Karpas-422 (cell line): ENCODE measurements at regions not wholly inside any gene's neighbourhood (a gene's known extent, or its start where the extent isn't known, plus 50 kb on each side); places are given as distances from the start of the nearest gene placed in this dataset.

Experiments
- DNase-seq: peaks from one replicate; pipeline ENCODE4 v3.0.0-alpha.2; 2015
- H2AFZ ChIP-seq: fragments of 200-600 bp; sonication (generic); 2 replicates; pipeline ENCODE4 v1.6.1; 2014; ENCODE audit warnings: antibody characterized with exemption, low read length, mixed read lengths
- H3K27ac ChIP-seq: fragments of 200-600 bp; sonication (generic); 2 replicates; pipeline ENCODE4 v1.5.1; 2014; ENCODE audit warnings: mild to moderate bottlenecking, low read length, moderate library complexity
- H3K27me3 ChIP-seq: fragments of 200-600 bp; sonication (generic); 2 replicates; pipeline ENCODE4 v1.6.1; 2014; ENCODE audit warnings: low read length, mixed read lengths
- H3K36me3 ChIP-seq: fragments of 200-600 bp; sonication (generic); 2 replicates; pipeline ENCODE4 v1.6.1; 2014; ENCODE audit warnings: low read length, mixed read lengths; ENCODE audit not compliant: insufficient read depth
- H3K4me1 ChIP-seq: fragments of 200-600 bp; sonication (generic); 2 replicates; pipeline ENCODE4 v1.6.1; 2014; ENCODE audit warnings: mild to moderate bottlenecking, low read length, mixed read lengths
- H3K4me2 ChIP-seq: fragments of 200-600 bp; sonication (generic); 2 replicates; pipeline ENCODE4 v1.6.1; 2014; ENCODE audit warnings: low read length, low read depth, mild to moderate bottlenecking; ENCODE audit not compliant: poor library complexity, severe bottlenecking
- H3K4me3 ChIP-seq: fragments of 200-600 bp; sonication (generic); 2 replicates; pipeline ENCODE4 v1.5.1; 2014; ENCODE audit warnings: mild to moderate bottlenecking, antibody characterized with exemption, low read length, mixed read lengths
- H3K79me2 ChIP-seq: fragments of 200-600 bp; sonication (generic); 2 replicates; pipeline ENCODE4 v1.6.1; 2014; ENCODE audit warnings: mild to moderate bottlenecking, low read length, mixed read lengths
- H3K9ac ChIP-seq: fragments of 200-600 bp; sonication (generic); 2 replicates; pipeline ENCODE4 v1.6.0; 2014; ENCODE audit warnings: low read length
- H3K9me2 ChIP-seq: fragments of 200-600 bp; sonication (generic), shearing (Covaris generic); replicated peaks from 2 replicates; pipeline ENCODE4 v1.6.0; 2014; ENCODE audit warnings: mild to moderate bottlenecking, low read length, moderate library complexity; ENCODE audit not compliant: insufficient read depth
- H3K9me3 ChIP-seq: fragments of 300-700, 200-600 bp; sonication (generic); 2 replicates; pipeline ENCODE4 v1.6.1; 2014; ENCODE audit warnings: low read length, mixed read lengths
- H4K20me1 ChIP-seq: fragments of 200-600 bp; sonication (generic); 2 replicates; pipeline ENCODE4 v1.6.1; 2014; ENCODE audit warnings: mild to moderate bottlenecking, antibody characterized with exemption, low read length, low read depth; ENCODE audit not compliant: insufficient read depth

DNA sequence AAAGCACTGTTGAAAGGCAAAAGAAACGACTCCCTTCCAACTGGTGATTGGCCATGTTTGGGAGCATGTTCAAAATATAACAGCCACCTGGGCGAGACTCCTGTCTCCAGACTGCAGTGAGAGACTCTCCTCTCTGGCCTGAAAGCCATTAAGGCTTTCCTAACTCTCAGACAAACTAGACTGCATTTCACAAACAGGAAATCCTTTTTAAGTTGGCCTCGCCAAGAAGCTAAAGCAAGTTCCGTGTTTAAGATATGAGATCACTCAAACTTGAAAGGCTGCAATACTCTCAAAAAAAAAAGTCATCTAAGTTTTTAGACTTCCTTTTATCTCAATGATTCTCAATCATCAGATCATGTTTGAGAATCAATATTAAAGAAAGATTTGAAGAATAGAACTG, 117.0 kb downstream of the TFAP2A start:
- Histone ChIP-seq H3K4me2 (no peak overlapping the region), H3K79me2 (no peaks in the 10 kb centered on the region), H3K9me2 (no peaks in the 10 kb centered on the region), H3K9ac (no peak overlapping the region), H3K4me1 (no peaks in the 10 kb centered on the region), H3K27me3 (no peaks in the 10 kb centered on the region), H3K9me3 (no peaks in the 10 kb centered on the region), H3K36me3 (no peaks in the 10 kb centered on the region), H4K20me1 (no peaks in the 10 kb centered on the region), H3K27ac (no peak overlapping the region), H2AFZ (no peak overlapping the region), H3K4me3 (no peak overlapping the region)
- DNase-seq: no peak

DNA sequence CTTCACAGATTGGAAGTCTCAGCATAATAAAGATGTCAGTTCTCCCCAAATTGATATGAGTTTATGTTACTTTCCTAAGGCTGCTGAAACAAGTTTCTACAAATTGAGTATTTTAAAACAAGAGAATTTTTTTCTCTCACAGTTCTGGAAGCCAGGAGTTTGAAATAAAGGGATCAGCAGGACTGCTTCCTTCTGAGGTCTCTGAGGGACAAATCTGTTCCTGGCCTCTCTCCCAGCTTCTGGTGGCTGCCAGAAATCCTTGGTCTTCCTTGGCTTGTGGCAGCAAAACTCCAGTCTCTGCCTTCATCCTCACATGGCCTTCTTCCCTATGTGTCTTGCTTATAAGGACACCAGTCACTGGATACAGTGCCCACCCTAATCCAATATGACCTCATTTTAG, 136.1 kb downstream of the TFAP2A start:
- Histone ChIP-seq H3K36me3 (no peaks in the 10 kb centered on the region), H3K9me3 (no peaks in the 10 kb centered on the region), H3K79me2 (no peaks in the 10 kb centered on the region), H3K4me1 (no peaks in the 10 kb centered on the region), H3K27ac (no peak overlapping the region), H3K4me2 (no peak overlapping the region), H2AFZ (no peak overlapping the region), H3K9me2 (no peaks in the 10 kb centered on the region), H4K20me1 (no peaks in the 10 kb centered on the region), H3K4me3 (no peak overlapping the region), H3K27me3 (no peaks in the 10 kb centered on the region), H3K9ac (no peak overlapping the region)
- no peak for DNase-seq

DNA sequence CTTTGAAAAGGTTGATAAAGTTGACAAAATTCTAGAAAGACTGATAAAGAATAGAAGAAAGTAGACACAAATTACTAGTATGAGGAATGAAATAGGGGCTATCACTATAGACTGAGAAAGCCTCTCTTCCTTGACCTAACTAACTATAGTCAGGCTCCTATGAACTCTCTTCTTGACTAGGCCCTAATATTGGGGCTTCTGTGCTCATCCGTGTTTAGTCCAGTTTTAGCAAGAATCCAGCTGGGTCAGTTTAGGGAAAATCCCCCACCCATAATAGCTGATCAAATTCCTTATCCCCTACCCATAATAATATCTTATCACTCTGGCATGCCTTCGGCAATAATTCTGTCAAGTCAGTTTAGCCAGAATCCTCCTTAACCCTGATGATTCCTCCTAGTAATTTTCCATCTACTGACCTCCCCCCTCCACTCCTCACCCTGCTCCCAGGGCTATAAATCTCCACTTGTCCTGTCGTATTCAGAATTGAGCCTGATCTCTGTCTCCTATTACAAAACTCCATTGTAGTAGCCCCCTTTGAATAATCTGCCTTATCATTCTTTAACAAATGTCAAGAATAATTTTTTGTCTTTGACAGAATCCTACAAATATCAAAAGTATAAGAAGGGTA, 138.1 kb downstream of the TFAP2A start:
- Histone ChIP-seq H2AFZ (no peak overlapping the region), H3K4me3 (no peak overlapping the region)

DNA sequence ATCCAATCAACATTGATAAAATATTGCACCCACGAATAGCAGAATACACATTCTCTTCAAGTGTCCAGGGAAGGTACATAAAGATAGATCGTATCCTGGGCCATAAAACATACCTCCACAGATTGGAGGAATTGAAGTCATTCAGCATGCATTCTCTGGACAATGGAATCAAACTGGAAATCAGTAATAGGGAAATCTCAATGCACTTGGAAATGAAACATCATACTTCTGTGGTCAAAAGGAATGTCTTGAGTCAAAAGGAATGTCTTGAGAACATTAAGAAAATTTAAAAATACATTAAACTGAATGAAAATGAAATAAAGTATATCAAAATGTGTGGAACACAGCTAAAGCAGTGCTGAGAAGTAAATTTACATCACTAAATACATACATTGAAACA, 138.8 kb downstream of the TFAP2A start:
- H3K9ac ChIP-seq: no peak overlapping the region
- no peak overlapping the region for H3K4me3 ChIP-seq

More for the DNA sequence above, 138.1 kb downstream of the TFAP2A start:
- no peak for DNase-seq
- Histone ChIP-seq H4K20me1 (no peaks in the 10 kb centered on the region), H3K79me2 (no peaks in the 10 kb centered on the region), H3K36me3 (no peaks in the 10 kb centered on the region), H3K4me2 (no peak overlapping the region), H3K9ac (no peak overlapping the region), H3K27ac (no peak overlapping the region), H3K4me1 (no peaks in the 10 kb centered on the region), H3K9me2 (no peaks in the 10 kb centered on the region), H3K27me3 (no peaks in the 10 kb centered on the region), H3K9me3 (no peaks in the 10 kb centered on the region)

DNA sequence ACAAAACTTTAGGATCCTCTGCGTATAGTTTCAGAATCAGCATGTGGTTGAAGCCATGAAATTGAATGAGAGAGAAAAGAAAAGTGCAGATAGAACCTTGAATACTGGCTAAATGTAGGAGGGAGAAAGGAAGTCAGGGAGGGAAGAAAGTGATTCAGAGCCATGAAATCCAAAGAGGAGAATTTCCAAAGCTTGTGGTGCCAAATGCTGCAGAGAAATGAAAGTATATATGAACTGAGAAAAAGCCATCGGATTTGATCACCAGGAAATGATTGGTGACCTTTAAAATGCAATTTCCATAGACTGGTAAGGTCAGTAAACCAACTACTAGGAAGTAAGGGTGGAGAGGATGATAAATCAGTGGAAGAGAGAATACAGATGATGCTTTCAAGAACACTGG, 142.3 kb downstream of the TFAP2A start:
- Histone ChIP-seq H3K27ac (no peak overlapping the region), H3K9me3 (no peaks in the 10 kb centered on the region), H3K79me2 (no peaks in the 10 kb centered on the region), H2AFZ (no peak overlapping the region), H3K27me3 (no peaks in the 10 kb centered on the region), H4K20me1 (no peaks in the 10 kb centered on the region), H3K4me2 (no peak overlapping the region), H3K9me2 (no peaks in the 10 kb centered on the region), H3K4me3 (no peak overlapping the region), H3K4me1 (no peaks in the 10 kb centered on the region), H3K36me3 (no peaks in the 10 kb centered on the region), H3K9ac (no peak overlapping the region)
- DNase-seq: no peak

More for the DNA sequence above, 138.8 kb downstream of the TFAP2A start:
- Histone ChIP-seq H3K4me1 (no peaks in the 10 kb centered on the region), H3K79me2 (no peaks in the 10 kb centered on the region), H2AFZ (no peak overlapping the region), H3K4me2 (no peak overlapping the region), H3K27ac (no peak overlapping the region), H4K20me1 (no peaks in the 10 kb centered on the region), H3K9me3 (no peaks in the 10 kb centered on the region), H3K9me2 (no peaks in the 10 kb centered on the region), H3K36me3 (no peaks in the 10 kb centered on the region), H3K27me3 (no peaks in the 10 kb centered on the region)
- DNase-seq: no peak

DNA sequence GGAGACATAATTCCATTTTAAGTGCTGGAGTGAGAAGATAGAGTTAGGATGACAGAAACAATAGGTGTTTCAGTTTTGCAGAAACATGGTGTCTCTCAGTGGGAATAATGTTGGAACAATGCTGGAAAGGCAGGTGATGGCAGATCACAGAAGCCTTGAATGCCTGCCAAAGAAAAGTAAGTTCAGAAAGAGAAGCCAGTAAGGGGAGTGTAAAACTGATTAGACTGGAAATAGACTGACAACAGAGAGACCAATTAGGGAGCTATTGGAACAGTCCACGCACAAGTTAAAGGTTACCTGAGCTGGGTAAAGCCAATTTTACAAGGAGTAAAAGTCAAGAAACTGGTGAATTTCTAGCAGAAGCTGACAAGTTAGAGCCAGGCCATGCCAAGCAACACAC, 142.9 kb downstream of the TFAP2A start:
- Histone ChIP-seq H3K9me3 (no peaks in the 10 kb centered on the region), H3K27ac (no peak overlapping the region), H3K4me2 (no peak overlapping the region), H3K27me3 (no peaks in the 10 kb centered on the region), H3K9me2 (no peaks in the 10 kb centered on the region), H3K4me3 (no peak overlapping the region), H3K4me1 (no peaks in the 10 kb centered on the region), H3K79me2 (no peaks in the 10 kb centered on the region), H3K36me3 (no peaks in the 10 kb centered on the region), H2AFZ (no peak overlapping the region), H4K20me1 (no peaks in the 10 kb centered on the region), H3K9ac (no peak overlapping the region)
- no peak for DNase-seq

DNA sequence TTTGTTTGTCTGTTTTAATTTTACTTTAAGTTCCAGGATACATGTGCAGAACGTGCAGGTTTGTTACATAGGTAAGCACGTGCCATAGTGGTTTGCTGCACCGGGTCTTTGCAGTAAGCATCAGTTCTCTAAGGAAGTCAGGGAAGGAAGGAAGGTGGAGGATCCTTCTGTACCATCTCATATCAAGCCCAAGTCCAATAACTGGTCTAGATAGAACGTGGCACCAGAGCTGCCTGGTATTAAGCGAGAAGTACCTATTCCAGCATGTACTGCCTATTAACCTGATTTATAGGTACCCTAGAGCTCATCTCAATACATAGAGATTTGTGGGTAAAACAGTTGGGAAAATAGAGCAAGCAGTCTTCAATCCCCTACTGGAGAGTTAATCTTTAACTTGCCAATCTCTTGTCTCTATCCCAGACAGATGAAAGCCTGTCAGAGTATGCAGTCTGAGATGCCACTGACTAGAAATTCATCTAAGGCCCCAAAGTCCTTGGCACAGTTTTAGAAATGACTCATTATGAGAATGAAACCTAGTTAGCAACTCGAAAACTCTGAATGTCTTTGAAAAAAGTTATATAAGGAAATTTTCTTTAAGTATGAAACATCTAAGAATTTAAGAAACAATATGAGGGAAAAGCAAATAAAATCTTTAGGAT, 144.9 kb downstream of the TFAP2A start:
- H3K4me1 ChIP-seq: no peaks in the 10 kb centered on the region
- H3K9me2 ChIP-seq: no peaks in the 10 kb centered on the region
- no peak overlapping the region for H3K4me3 ChIP-seq
- H3K27me3 ChIP-seq: no peaks in the 10 kb centered on the region
- H3K27ac ChIP-seq: no peak overlapping the region
- no peaks in the 10 kb centered on the region for H3K36me3 ChIP-seq
- H3K9me3 ChIP-seq: no peaks in the 10 kb centered on the region
- no peak overlapping the region for H2AFZ ChIP-seq
- no peak for DNase-seq
- H3K79me2 ChIP-seq: no peaks in the 10 kb centered on the region
- no peaks in the 10 kb centered on the region for H4K20me1 ChIP-seq
- no peak overlapping the region for H3K9ac ChIP-seq
- no peak overlapping the region for H3K4me2 ChIP-seq

DNA sequence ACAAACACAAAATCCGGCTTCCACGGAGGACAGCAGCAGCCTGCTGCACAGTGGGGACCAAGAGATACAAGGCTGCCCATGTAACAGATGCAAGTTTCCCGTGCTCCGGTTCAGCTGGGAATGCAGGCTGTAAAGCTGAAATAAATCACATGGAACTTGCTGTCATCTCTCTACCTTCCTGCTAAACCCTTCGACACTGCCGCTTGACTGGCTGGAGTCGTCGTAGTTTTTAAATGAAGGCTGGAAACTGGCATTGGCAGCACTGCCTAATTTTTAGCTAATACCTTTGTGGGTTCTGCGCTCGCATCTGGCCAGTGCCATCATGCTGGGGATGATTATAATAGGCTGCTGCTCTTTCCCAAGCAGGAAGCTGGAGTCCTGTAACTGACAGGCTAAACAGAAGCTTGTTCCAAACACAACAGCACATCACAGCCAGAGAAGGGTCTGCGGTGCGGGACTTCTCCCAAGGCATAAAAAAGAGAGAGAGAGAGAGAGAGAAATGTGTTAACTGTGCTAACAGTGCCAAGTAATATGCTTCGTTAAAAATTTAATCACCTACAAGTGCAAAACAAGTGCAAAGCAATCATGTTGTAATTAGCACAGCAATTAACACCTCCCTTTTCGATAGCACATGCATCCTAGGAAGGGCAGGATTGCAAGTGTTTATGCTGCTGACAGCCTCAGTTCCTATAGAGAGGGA, 146.1 kb downstream of the TFAP2A start:
- Histone ChIP-seq H3K27ac (no peak overlapping the region), H3K36me3 (no peaks in the 10 kb centered on the region), H4K20me1 (no peaks in the 10 kb centered on the region), H3K27me3 (no peaks in the 10 kb centered on the region), H3K4me3 (no peak overlapping the region), H3K9ac (no peak overlapping the region), H3K9me2 (no peaks in the 10 kb centered on the region), H3K79me2 (no peaks in the 10 kb centered on the region), H3K4me1 (no peaks in the 10 kb centered on the region), H3K4me2 (no peak overlapping the region), H3K9me3 (no peaks in the 10 kb centered on the region), H2AFZ (no peak overlapping the region)
- DNase-seq: no peak
